GM10248 (cell line): ENCODE measurements at regions not wholly inside any gene's neighbourhood (a gene's known extent, or its start where the extent isn't known, plus 50 kb on each side); places are given as distances from the start of the nearest gene placed in this dataset.

Experiments
- CTCF ChIA-PET: fragments of 300-600 bp; sonication (Branson Sonifier 250); formaldehyde crosslinking; extraction: SDS; loops from one replicate; lab custom pipeline; 2021; ENCODE audit warnings: antibody characterized with exemption; lab: Yijun Ruan, JAX
- POLR2A ChIA-PET: fragments of 350-650 bp; sonication (Branson Sonifier 250); formaldehyde crosslinking; extraction: SDS; loops from one replicate; lab custom pipeline; 2020; ENCODE audit warnings: antibody characterized with exemption; lab: Yijun Ruan, JAX
- DNase-seq: peaks from one replicate; pipeline ENCODE4 v3.0.0; 2012; ENCODE audit errors: extremely low spot score
- CTCF ChIP-seq: IDR thresholded peaks from 2 replicates; pipeline ENCODE4 v1.5.1; 2012; ENCODE audit warnings: mild to moderate bottlenecking, low read depth; ENCODE audit errors: extremely low read depth, missing control alignments, control extremely low read depth

- ChIA-PET POLR2A (no interaction called here), CTCF (interaction anchor here (0.9 kb wide), 1 partner anchor 362 kb away, joined by 3 read pairs; no protein-coding TSS in a partner anchor)
- DNase-seq = no peak
- TF ChIP-seq CTCF = no peak
Observed at GRCh38 chr14:36430662-36431084, 89.4 kb downstream of the NKX2-1 start.

GRCh38 chr14:36430169-36430568 lies 89.9 kb downstream of the NKX2-1 start:
- TF ChIP-seq CTCF = no peak
- ChIA-PET CTCF (interaction anchor here (0.9 kb wide), 1 partner anchor 362 kb away, joined by 3 read pairs; no protein-coding TSS in a partner anchor), POLR2A (no interaction called here)
- no peak for DNase-seq

GRCh38 chr14:36429692-36430091 lies 90.3 kb downstream of the NKX2-1 start:
- no peak for TF ChIP-seq CTCF
- CTCF ChIA-PET = interaction anchor here (0.9 kb wide), 1 partner anchor 361 kb away, joined by 3 read pairs; no protein-coding TSS in a partner anchor

GRCh38 chr14:36428350-36428749 lies 91.7 kb downstream of the NKX2-1 start:
- TF ChIP-seq CTCF = no peak
- DNase-seq = no peak
- CTCF ChIA-PET = no interaction called here
- POLR2A ChIA-PET = no interaction called here

More at GRCh38 chr14:36429692-36430091, 90.3 kb downstream of the NKX2-1 start:
- POLR2A ChIA-PET = no interaction called here
- DNase-seq = no peak

GRCh38 chr14:36426836-36427235 lies 93.2 kb downstream of the NKX2-1 start:
- no peak for DNase-seq
- POLR2A ChIA-PET = no interaction called here
- TF ChIP-seq CTCF = no peak
- CTCF ChIA-PET = interaction anchor here (0.8 to 1.5 kb wide), 2 partner anchors 9 to 25 kb away, joined by 3 to 4 read pairs; no protein-coding TSS in a partner anchor

- no peak for DNase-seq
- ChIA-PET CTCF (interaction anchor here (1.5 kb wide), 1 partner anchor 8 kb away, joined by 4 read pairs; no protein-coding TSS in a partner anchor), POLR2A (no interaction called here)
- TF ChIP-seq CTCF = no peak
Observed at GRCh38 chr14:36426113-36426512, 93.9 kb downstream of the NKX2-1 start.
